KMS-11 (cell line): ENCODE measurements at regions not wholly inside any gene's neighbourhood (a gene's known extent, or its start where the extent isn't known, plus 50 kb on each side); places are given as distances from the start of the nearest gene placed in this dataset.

Experiments used
- H2AFZ ChIP-seq: fragments of 200-600 bp; sonication (generic); 2 replicates; pipeline ENCODE4 v1.6.1; 2016; ENCODE audit warnings: antibody characterized with exemption, mixed run types, low read depth
- H3K27ac ChIP-seq: fragments of 200-600 bp; sonication (generic); 2 replicates; pipeline ENCODE4 v1.6.1; 2016; ENCODE audit warnings: mild to moderate bottlenecking, mixed run types
- H3K27me3 ChIP-seq: fragments of 200-600 bp; sonication (generic); 2 replicates; pipeline ENCODE4 v1.6.1; 2017; ENCODE audit warnings: mild to moderate bottlenecking, low read depth, mixed run types, moderate library complexity; ENCODE audit not compliant: insufficient read depth
- H3K36me3 ChIP-seq: fragments of 200-600 bp; sonication (generic); 2 replicates; pipeline ENCODE4 v1.6.1; 2017; ENCODE audit warnings: mild to moderate bottlenecking, mixed run types; ENCODE audit not compliant: insufficient read depth
- H3K4me1 ChIP-seq: fragments of 200-600 bp; sonication (generic); 2 replicates; pipeline ENCODE4 v1.6.1; 2016; ENCODE audit warnings: mild to moderate bottlenecking, low read depth, mixed run types; ENCODE audit not compliant: poor library complexity, severe bottlenecking
- H3K4me2 ChIP-seq: fragments of 200-600 bp; sonication (generic); 2 replicates; pipeline ENCODE4 v1.7.0; 2016; ENCODE audit warnings: mild to moderate bottlenecking, mixed run types
- H3K4me3 ChIP-seq: fragments of 200-600 bp; sonication (generic); IDR thresholded peaks from 2 replicates; pipeline ENCODE4 v1.6.1; 2017; ENCODE audit warnings: low read depth, low read length, mixed read lengths; ENCODE audit not compliant: insufficient read depth
- H3K79me2 ChIP-seq: fragments of 200-600 bp; sonication (generic); 2 replicates; pipeline ENCODE4 v1.6.1; 2016; ENCODE audit warnings: low read depth, mixed run types; ENCODE audit not compliant: insufficient read depth
- H3K9ac ChIP-seq: fragments of 200-600 bp; sonication (generic); 2 replicates; pipeline ENCODE4 v1.6.1; 2016; ENCODE audit warnings: mild to moderate bottlenecking, mixed run types
- H4K20me1 ChIP-seq: fragments of 200-600 bp; sonication (generic); 2 replicates; pipeline ENCODE4 v1.6.1; 2016; ENCODE audit warnings: mild to moderate bottlenecking, mixed run types; ENCODE audit not compliant: insufficient read depth
- TF ChIP-seq, protein P1 (sequence below): fragments of 200-600 bp; sonication (generic); conservative IDR thresholded peaks from 2 replicates; pipeline ENCODE4 v1.6.1; 2017; ENCODE audit warnings: low read depth, mild to moderate bottlenecking, antibody characterized with exemption, low read length, moderate library complexity, mixed read lengths

DNA sequence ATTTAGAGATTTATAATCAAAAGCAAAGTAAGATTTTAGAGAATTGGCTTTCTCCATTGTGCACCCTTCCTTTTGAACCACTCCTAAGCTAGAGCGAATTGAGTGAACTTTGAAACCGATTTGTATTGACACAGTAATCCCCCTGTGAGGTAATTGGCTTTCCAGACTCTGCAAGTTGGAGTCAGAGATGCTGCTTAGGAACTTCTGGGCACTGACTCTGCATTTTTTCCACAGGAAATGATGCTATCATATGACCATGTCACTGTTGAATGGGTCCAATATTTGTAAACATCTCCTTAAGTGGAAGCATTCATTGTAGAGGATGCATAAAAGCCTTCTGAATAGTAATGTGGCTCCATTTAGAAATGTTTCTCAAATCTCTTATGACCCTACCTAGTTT, 394.4 kb upstream of the ZNF608 start:
- H4K20me1 ChIP-seq: no peaks in the 10 kb centered on the region
- no peaks in the 10 kb centered on the region for H3K4me1 ChIP-seq
- H3K4me3 ChIP-seq: no peak overlapping the region
- no peak overlapping the region for H3K9ac ChIP-seq
- no peak overlapping the region for H3K27ac ChIP-seq
- H3K27me3 ChIP-seq: no peaks in the 10 kb centered on the region
- H3K36me3 ChIP-seq: no peaks in the 10 kb centered on the region
- TF ChIP-seq, protein P1, sequence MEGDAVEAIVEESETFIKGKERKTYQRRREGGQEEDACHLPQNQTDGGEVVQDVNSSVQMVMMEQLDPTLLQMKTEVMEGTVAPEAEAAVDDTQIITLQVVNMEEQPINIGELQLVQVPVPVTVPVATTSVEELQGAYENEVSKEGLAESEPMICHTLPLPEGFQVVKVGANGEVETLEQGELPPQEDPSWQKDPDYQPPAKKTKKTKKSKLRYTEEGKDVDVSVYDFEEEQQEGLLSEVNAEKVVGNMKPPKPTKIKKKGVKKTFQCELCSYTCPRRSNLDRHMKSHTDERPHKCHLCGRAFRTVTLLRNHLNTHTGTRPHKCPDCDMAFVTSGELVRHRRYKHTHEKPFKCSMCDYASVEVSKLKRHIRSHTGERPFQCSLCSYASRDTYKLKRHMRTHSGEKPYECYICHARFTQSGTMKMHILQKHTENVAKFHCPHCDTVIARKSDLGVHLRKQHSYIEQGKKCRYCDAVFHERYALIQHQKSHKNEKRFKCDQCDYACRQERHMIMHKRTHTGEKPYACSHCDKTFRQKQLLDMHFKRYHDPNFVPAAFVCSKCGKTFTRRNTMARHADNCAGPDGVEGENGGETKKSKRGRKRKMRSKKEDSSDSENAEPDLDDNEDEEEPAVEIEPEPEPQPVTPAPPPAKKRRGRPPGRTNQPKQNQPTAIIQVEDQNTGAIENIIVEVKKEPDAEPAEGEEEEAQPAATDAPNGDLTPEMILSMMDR: no peak
- H3K4me2 ChIP-seq: no peak overlapping the region
- H3K79me2 ChIP-seq: no peaks in the 10 kb centered on the region
- no peak overlapping the region for H2AFZ ChIP-seq

GRCh38 chr5:125142458-125142857, 396.0 kb upstream of the ZNF608 start:
- TF ChIP-seq, protein P1: no peak
- H3K4me1 ChIP-seq: no peaks in the 10 kb centered on the region
- H3K79me2 ChIP-seq: no peaks in the 10 kb centered on the region
- H3K4me3 ChIP-seq: no peak overlapping the region
- H3K27me3 ChIP-seq: no peaks in the 10 kb centered on the region
- H3K9ac ChIP-seq: no peak overlapping the region
- no peaks in the 10 kb centered on the region for H3K36me3 ChIP-seq
- no peak overlapping the region for H3K27ac ChIP-seq
- no peak overlapping the region for H3K4me2 ChIP-seq
- H2AFZ ChIP-seq: no peak overlapping the region
- no peaks in the 10 kb centered on the region for H4K20me1 ChIP-seq

DNA sequence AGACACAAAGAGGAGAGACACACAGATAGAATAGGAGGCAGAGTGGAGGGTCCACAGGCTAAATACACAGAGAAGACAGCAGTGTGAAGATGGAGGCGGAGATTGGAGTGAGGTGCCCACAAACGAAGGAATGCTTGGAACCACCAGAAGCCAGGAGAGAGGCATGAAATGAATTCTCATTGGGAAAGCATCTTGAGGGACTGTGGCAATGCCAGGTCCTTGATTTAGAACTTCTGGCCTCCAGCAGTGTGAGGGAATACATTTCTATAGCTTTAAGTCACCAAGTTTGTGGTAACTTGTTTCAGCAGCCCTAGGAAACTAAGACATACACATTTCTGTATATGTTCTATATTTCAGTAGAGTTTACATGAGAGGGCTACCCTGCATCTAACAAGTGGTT, 396.6 kb upstream of the ZNF608 start:
- TF ChIP-seq, protein P1: no peak
- no peak overlapping the region for H3K4me3 ChIP-seq

GRCh38 chr5:125148076-125148475, 401.6 kb upstream of the ZNF608 start:
- TF ChIP-seq, protein P1: no peak
- no peak overlapping the region for H3K4me3 ChIP-seq
- no peak overlapping the region for H2AFZ ChIP-seq
- no peaks in the 10 kb centered on the region for H3K79me2 ChIP-seq
- no peaks in the 10 kb centered on the region for H3K27me3 ChIP-seq
- H4K20me1 ChIP-seq: no peaks in the 10 kb centered on the region
- H3K27ac ChIP-seq: no peak overlapping the region
- H3K4me2 ChIP-seq: no peak overlapping the region
- H3K9ac ChIP-seq: no peak overlapping the region
- no peaks in the 10 kb centered on the region for H3K36me3 ChIP-seq
- no peaks in the 10 kb centered on the region for H3K4me1 ChIP-seq

More for the DNA sequence above, 396.6 kb upstream of the ZNF608 start:
- no peak overlapping the region for H2AFZ ChIP-seq
- H3K4me1 ChIP-seq: no peaks in the 10 kb centered on the region
- no peak overlapping the region for H3K27ac ChIP-seq
- no peaks in the 10 kb centered on the region for H3K79me2 ChIP-seq
- no peaks in the 10 kb centered on the region for H4K20me1 ChIP-seq
- H3K4me2 ChIP-seq: no peak overlapping the region
- H3K36me3 ChIP-seq: no peaks in the 10 kb centered on the region
- no peaks in the 10 kb centered on the region for H3K27me3 ChIP-seq
- H3K9ac ChIP-seq: no peak overlapping the region
